GM12891 (cell line): ENCODE measurements at regions not wholly inside any gene's neighbourhood (a gene's known extent, or its start where the extent isn't known, plus 50 kb on each side); places are given as distances from the start of the nearest gene placed in this dataset.

Experiments
- POLR2A ChIP-seq: IDR thresholded peaks from 2 replicates; pipeline ENCODE4 v1.6.1; 2011; ENCODE audit warnings: low read depth, low read length, control low read depth
- SPI1 ChIP-seq: IDR thresholded peaks from 2 replicates; pipeline ENCODE4 v1.6.1; 2011; ENCODE audit warnings: low read depth, low read length, control low read depth

DNA sequence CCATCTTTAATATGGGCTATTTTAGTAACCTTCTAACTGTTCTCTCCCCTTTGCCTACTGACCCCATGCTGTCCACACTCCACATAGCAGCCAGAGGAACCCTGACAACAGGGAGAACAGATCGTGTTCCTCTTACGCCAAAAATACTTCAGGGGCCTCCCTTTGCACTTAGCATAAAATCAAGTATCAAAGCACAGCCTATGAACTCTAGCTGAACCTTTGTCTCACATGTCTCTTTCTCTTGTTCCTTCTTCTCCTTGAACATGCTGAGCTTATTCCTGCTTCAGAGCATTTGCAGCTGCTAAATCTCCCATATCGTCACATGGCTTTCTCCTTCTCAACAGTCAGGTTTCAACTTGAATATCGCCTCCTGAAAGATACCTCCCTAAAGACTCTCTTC, 698.8 kb upstream of the C9orf72 start:
- no peak for TF ChIP-seq POLR2A
- TF ChIP-seq SPI1: no peak
